GM19099 (cell line): ENCODE measurements at regions not wholly inside any gene's neighbourhood (a gene's known extent, or its start where the extent isn't known, plus 50 kb on each side); places are given as distances from the start of the nearest gene placed in this dataset.

Experiments used
- POLR2A ChIP-seq: IDR thresholded peaks from 3 replicates; pipeline ENCODE4 v1.6.1; 2011; ENCODE audit warnings: low read depth; ENCODE audit not compliant: insufficient read length; ENCODE audit errors: extremely low read depth

DNA sequence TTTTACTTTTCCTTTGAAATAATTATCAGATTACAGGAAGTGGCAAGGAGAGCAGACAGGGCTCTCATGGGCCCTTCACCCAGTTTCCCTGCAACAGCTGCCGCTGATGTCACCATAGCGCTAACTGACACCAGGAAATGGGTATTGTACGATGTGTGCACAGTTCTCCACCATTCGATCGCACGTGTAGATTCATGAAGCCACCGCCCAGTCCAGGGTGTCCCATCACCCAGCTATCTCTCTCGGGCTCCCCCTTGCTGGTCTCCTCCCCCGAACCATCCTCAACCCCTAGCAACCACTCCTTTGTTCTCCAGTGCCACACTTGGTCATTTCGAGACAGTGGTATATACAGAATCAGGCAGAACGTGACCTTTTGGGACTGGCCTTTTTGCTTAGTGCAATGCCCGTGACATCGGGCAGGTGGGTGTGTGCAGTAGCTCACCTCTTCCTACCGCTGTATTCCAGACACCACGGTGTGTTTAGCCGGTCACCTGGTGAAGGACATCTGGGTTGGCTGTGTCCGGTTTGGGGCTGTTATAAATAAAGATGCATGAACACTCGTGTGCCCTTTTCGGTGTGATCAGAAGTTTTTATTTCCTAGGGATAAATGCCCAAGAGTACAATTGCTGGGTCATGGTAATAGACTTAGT lies 118.4 kb downstream of the CRYAA start:
- no peak for TF ChIP-seq POLR2A

DNA sequence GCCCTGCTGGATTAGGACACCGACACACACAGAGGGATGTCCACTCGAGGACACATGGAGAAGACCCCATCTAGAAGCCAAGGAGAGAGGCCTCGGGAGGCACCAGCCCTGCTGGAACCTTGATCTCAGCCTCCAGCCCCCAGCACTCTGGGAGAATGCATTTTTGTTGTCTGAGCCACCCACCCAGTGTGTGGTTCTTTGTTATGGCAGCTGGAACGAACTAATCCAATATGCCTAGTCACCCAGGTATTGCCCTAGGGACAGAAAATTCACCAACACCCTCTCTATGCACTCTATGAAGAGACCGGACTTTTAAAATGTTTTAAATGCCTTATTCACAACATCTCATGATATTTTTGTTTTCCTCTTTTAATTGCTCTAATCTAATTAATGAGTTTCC lies 117.4 kb downstream of the CRYAA start:
- no peak for TF ChIP-seq POLR2A

DNA sequence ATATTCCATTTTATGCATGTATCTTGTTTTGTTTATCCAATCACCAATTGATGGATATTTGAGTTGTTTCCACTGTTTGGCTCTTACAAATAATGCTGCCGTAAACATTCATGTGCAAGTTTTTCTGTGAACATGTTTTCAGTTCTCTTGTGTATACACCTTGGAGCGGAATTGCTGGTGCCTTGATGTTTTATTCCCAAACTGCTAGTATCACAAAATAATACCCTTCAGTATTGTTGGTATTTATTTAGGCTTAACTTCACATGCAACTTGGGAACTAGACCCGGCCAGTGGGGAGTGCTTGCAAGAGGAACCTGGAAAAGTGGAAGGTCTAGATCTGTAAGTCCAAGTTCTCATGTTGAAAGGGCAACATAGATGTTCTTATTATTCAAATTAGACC lies 115.9 kb downstream of the CRYAA start:
- no peak for TF ChIP-seq POLR2A

DNA sequence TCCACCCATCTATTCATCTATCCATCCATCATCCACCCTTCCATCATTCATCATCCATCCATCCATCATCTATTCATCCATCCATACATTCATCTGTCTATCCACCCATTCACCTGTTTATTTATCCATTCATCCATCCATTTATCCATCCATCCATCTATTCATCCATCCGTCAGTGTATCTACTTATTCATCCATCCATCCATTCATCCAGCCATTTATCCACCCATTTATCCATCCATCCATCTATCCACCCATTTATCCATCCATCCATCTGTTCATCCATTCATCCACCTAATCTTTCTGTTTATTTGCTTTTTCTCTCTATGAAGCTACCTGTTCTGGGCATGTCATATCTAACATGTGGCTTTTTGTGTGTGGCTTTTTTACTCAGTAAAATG lies 115.4 kb downstream of the CRYAA start:
- TF ChIP-seq POLR2A, result no peak

DNA sequence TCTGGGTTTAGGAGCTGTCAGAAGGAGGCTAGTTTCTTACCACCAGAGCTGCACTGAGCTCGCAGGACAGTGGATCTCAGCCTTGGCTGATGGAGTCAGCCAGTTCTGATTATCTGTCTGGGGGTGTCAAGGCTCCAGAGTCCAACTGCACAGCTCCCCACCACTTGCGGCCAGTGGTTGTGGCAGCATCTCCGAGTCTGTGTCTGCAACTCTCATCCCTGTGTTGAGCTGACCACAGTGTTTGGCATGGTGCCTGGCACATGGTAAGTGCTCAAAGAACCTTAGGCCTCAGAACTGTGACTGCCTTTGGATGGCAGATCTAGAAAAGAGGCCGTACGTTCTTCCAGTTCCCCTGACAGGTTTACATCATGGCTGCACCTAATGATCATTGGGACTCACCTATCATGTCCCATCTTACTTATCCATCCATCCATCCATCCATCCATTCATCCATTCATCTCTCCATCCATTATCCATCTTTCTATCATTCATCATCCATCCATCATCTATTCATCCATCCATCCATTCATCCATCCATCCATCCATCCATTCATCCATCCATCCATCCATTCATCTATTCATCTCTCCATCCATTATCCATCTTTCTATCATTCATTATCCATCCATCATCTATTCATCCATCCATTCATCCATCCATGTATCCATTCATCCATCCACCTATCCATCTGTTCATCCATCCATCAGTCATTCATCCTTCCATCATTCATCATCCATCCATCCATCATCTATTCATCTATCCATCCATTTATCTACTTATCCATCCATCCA lies 114.5 kb downstream of the CRYAA start:
- TF ChIP-seq POLR2A, result no peak

DNA sequence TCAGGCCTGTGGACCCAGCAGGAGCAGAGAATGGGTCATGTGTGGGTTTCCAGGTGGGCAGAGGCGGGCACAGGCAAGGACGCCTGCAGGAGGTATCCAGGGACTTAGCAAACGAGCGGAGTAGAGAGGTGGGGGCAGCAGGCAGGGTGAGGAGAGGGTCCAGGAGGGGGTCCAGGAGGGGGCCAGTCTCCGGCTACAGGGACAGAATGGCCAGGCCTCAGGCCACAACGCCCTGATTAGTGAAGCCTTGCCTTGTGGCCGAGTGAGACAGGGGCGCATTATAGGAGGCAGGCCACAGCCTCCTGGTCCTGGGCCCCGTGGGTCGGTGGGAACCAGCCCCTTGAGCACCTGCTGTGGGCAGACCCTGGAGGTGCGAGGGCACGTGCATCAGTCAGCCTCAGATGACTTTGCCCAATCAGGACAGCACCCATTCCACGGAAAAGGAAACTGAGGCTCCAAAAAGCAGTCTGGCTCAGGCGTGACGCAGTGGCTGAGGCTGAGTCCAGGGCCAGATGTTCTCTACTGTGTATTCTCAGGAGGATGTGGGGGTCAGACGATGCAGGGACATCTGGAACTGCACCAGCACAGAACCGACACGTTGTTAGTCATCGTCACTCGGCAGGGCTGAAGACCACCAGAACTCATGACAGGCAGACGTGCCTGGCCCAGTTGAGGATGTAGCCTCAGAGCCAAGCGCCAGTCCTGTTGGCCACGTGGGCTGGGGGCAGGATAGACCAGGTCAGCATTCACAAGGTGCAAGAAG lies 113.7 kb downstream of the CRYAA start:
- TF ChIP-seq POLR2A, result no peak

DNA sequence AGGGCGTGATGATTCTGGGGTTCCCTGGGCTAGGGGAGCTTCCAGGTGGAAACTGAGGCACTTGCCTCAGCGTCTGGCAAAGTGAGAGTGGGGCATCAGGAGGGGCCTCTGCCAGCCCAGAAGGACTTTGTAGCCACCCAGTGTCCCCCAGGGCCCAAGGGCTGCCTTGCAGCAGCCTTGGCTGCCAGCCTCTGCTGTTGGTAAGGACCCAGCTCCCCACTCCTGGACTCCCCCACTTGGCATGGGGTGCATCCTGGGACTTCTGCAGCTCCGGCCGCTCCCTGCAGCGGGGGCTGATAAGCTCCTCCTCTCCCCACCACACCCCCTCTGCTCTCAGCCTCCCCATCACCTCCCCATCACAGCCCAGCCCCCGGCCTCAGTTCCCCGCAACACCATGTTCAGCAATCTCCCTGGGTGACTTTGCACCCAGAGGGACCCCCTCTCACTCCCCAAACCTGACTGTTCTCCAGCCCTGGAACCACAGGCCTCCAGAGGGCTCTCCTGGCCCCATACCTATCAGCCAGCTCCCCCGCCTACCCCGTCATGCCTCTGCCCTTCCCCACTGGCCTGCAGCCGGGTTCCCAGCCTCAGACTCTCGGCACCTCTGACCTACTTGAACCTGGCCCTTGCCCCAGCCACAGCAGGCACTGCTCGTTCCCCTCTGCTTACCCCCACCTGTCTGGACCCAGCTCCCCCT lies 113.0 kb downstream of the CRYAA start:
- no peak for TF ChIP-seq POLR2A

DNA sequence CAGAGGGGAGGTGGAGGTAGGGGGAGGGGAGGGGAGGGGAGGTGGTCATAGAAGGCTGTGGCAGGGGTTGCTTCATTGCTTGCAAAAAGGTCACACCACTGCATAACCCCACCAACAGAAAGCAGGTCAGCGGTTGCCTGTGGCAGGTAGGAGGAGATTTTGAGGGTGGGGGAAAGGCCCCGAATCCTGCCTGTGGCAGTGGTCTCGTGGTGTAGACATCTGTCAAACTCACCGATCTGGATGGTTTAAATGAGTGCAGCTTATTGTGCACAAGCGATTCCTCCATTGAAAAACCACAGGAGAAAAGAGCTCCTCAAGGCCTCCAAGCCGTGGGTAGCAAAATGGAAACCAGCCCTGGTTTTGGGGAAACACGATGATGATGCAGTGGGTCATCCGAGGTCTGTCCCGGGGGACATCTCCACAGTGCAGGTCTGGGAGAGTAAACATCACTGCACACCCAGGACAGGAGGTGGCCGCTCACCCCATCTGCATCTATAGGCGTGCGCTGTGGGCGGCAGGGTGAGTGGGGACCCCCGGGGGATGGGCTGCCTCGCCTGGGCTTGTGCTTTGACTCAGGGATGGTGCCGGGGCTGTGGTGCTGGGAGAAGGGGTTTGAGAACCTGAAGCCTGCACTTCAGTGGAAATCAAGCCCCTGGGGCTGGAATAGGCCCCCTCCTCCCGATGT lies 112.3 kb downstream of the CRYAA start:
- no peak for TF ChIP-seq POLR2A

DNA sequence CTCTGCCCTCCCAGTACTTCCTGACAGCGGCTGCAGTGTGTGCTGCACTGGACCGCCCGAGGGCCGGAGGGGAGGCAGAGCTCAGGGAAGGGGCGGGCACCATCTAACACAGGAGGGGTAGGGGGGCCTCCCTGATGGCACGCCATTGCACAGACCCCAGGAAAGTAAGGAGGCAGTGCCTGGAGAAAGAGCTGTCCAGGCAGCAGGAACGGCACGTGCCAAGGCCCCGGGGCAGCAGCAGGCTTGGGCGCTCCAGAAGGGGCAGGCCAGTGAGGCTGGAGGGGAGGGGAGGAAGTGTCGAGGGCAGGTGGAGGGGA lies 110.7 kb downstream of the CRYAA start:
- TF ChIP-seq POLR2A, result no peak

DNA sequence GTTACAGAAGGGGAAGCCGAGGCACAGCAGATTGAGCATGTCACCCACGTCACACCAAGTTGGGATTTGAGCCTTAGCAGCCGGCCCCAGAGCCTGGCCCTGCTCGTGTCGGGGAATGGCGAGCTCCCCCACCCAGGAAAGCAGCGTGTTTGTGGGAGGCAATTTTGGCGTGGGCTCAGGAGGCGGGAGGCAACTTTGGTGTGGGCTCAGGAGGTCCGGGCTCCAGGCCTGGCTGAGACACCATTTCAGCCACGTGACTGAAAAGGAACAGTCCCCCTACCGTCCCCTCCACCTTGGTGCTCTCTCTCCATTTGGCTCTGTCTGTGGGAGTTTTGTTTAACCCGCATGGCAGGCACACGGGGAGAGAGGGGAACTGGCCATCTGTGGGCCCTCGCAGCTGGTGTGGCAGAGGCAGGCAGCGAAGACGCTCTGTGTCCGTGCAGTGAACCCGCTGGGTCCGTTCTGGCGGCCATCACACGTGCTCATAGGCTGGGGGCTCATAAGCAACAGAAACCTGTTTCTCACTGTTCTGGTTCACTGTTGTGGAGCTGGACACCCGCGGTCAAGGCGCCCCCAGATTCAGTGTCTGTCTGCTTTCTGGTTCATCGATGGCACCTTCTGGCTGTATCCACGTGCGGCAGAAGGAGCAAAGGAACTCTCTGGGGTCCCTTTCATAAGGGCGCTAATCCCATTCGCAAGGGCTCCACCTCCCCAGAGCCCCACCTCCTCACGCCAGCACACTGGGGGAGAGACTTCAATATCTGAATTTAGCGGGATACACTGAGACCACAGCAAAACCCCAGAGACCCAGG lies 110.2 kb downstream of the CRYAA start:
- TF ChIP-seq POLR2A, result no peak

DNA sequence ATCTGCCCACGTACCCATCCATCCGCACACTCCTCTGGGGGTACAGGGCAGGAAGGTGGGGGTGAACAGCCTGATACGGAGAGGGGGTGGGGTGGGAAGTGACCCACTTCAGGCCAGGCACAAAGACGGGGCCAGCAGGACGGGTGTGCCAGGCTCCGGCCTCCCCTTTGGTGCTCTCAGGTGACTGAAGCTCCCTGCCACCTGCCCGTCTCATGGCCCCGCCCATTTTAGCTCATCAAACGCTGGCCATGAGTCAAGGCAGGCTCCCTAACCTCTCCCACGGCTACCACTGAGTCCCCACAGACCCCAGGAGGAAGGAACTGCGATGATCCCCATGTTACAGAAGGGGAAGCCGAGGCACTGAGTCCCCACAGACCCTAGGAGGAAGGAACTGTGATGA lies 109.6 kb downstream of the CRYAA start:
- TF ChIP-seq POLR2A, result no peak

DNA sequence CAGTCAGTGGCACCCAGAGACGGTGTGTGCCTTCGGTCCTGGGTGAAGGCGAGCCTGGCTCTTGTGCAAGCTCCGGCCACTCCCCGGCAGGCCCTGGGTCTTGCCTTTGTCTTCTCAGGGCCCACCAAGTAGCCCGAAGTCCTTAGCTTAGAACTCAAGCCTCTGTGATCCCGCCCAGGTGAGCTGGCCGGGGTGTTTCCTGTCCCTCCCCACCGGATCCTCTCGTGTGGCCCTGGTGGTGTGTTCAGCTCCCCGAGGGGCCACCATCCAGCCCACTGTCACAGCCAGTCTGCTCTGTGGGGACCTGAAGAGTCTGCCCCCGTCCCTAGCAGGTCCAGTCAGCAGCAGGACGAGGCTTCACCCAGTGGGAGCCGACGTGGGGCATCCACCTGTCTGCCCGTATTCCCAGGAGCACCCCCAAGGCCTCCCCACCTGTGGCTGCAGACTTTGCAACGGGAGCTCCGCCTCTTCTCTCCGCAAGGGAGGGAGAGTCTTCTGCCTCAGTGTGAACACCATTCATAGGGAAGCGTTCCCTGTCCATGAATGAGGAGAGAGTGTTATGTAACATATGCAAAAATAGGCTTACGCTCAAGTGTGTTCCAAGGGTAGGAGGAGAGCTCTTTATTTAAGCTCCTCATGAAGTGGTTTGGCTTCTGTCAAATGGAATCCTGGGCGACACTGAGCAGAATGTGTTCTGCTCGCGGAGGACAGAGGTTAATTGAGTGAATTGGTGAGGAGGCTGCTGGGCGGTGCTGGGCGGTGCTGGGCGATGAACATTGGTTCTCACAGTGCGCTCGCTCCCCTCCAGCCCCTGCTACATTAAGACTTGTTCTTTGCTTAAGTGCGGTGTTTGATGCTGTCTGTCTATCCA lies 108.9 kb downstream of the CRYAA start:
- no peak for TF ChIP-seq POLR2A

DNA sequence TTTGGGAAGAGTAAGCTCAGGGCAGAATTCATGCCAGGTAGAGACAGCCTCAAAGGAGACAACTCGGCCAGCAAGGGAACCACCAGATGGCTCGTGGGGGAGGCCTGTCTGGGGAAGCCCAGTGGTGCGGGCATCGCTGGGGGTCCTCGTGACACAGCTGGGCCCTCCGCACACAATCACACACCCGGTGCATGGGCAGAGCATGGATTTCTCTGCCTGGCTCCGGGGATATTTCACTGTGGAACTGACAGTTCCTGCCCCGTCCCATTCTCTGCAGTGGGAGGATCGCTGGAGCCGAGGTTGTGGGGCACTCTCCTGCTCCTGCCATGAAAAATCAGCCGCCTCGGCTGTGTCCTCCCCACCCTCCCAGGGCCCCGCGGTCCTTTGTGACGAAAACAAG lies 108.0 kb downstream of the CRYAA start:
- TF ChIP-seq POLR2A, result no peak
